HG03045 (cell line): ENCODE measurements at regions not wholly inside any gene's neighbourhood (a gene's known extent, or its start where the extent isn't known, plus 50 kb on each side); places are given as distances from the start of the nearest gene placed in this dataset.

Source experiments
- ATAC-seq: cut with Tn5 transposase; IDR thresholded peaks from one replicate; pipeline ENCODE4 v1.9.1; 2021; ENCODE audit warnings: mild to moderate bottlenecking, moderate library complexity; ENCODE audit not compliant: unreplicated experiment

- no peak for ATAC-seq
These were observed 116.1 kb upstream of the GALNT2 start for GRCh38 chr1:229950908-229951307.

DNA sequence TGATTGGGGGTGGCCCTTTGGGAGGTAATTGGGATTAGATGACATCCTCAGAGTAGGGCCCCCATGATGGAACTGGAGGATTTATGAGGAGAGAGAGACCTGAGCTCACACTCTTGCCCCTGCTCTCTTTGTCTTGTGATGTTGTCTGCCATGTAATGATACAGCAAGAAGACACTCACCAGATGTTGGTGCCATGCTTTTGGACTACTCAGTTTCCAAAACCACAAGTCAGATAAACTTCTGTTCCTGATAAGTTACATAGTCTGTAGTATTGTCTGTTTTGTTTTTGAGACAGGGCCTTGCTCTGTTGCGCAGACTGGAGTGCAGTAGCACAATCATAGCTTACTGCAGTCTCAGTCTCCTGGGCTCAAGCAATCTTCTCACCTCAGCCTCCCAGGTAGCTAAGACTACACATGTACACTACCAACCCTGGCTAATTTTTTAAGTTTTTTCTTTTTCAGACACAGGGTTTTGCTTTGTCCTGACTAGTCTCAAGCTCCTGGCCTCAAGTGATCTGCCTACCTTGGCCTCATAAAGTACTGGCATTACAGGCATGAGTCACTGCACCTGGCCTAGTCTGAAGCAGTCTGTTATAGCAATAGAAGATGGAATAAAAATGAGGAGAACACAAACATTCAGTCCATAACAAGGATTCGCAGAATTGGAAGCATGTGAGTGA, 115.0 kb upstream of the GALNT2 start:
- no peak for ATAC-seq

- no peak for ATAC-seq
These were observed 114.1 kb upstream of the GALNT2 start for GRCh38 chr1:229952670-229953520.

DNA sequence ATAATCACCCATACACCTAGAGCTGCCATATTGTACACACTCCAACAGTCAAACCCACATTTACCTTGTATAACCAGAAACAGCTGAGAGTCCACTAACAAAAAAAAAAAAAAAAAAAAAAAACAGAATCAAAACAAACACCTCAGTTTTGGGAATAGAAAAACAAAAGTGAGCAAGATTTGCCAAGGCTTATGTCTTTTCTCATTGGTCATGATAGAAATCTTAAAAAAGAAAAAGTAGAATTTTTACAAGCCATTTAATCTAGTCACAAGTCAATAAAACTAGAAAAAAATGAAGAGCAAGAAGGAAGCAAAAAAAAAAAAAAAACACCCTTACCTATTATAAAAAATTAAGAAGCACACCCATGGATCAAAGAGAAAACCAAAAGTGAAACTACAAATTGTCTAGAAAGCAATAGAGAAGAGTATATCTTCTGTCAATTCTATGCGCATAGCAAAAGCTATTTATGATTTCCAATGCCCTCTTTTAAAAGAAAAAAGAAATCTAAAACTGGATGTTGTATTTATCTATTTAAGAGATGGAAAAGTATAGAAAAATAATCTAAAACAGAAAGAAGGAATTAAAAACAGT, 113.2 kb upstream of the GALNT2 start:
- no peak for ATAC-seq

- no peak for ATAC-seq
These were observed 102.8 kb upstream of the GALNT2 start for GRCh38 chr1:229964281-229964680.

- no peak for ATAC-seq
These were observed 96.3 kb upstream of the GALNT2 start for GRCh38 chr1:229970714-229971113.

DNA sequence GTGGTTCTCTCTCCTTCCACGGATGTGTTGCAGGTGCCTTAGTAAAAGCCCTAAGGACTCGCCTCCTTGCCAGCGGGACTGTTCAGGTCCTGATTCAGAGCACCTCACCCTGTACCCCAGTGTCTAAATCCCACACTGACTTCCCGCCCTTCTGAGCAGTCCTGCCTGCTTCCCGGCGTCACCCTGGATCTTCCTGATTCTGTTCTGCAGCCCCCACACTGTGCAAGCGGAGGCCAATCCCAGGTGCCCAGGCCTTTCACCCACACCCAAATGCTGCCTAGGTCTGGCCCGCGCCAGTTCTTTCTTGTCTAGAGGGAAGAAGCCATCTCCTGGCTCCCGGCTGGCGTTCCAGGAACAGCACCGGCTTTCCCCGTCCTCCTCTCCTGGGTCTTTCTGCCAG, 95.9 kb upstream of the GALNT2 start:
- ATAC-seq = no peak

DNA sequence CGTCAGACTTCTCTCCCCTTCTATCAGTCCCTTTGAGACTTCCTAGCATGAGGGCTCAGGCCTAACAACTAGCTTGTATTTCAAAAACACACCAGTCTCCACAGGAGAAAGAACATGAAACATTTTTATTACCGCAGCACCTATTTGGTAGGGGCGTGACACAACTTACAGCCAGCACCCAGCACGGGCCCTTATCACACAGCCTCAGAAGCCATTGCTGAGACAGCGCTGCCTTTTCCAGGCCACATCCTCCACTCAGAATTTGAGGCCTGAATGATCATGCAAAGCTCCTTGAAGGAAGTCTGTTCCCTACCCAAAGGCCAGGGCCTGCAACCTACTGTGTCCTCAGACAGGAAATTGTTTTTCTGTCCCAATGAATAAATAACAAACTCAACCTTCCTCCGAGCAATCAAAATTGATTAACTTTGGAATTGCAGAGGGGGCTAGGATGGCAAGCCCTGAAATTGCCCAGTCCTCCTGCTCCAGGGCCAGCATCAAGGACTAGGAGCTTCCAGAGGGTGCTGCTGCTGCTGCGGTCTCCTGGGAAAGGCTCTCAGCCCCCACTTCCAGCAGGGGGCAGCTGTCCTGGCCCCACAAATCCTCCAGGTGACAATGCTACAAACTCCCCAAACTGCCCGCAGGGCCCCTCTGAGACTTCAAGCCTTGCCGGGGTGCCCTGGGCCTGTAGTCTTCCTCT, 94.3 kb upstream of the GALNT2 start:
- no peak for ATAC-seq

DNA sequence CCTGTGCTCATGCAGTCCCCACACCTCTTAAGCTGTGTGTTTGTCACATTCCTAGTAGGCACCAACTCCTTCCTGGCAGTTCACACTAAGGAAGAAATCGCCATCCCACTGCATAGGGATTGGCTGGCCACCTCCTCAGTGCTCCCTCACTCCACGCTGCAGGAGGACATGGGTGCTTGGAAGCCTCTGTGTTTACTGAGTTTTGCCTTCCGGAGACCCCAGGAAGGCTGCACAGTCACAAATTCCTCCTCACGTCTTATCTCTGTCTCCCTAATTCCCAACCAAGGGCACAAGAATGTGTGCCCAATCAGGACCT, 93.8 kb upstream of the GALNT2 start:
- ATAC-seq = no peak

DNA sequence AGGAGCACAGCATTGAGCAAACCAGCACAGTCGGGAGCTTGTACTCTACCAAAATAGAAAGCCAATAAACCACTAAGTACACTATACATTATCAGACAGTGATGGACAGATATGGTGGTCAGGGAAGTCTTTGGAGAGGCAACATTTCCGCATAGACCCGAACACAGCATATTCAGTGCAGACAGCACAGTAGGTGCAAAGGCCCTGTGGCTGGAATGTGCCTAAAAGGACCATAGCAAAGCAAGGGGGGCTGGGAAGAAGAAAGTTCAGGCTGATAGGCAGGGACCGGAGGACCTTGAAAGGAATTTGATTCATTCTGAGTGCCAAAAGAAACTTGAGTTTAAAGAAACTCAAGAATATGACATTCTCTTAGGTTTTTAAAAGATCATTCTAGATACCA, 92.0 kb upstream of the GALNT2 start:
- no peak for ATAC-seq

GRCh38 chr1:229980009-229980408, 87.0 kb upstream of the GALNT2 start:
- no peak for ATAC-seq

- no peak for ATAC-seq
These were observed 85.3 kb upstream of the GALNT2 start for GRCh38 chr1:229981736-229982135.

GRCh38 chr1:229984310-229984991, 82.6 kb upstream of the GALNT2 start:
- no peak for ATAC-seq

DNA sequence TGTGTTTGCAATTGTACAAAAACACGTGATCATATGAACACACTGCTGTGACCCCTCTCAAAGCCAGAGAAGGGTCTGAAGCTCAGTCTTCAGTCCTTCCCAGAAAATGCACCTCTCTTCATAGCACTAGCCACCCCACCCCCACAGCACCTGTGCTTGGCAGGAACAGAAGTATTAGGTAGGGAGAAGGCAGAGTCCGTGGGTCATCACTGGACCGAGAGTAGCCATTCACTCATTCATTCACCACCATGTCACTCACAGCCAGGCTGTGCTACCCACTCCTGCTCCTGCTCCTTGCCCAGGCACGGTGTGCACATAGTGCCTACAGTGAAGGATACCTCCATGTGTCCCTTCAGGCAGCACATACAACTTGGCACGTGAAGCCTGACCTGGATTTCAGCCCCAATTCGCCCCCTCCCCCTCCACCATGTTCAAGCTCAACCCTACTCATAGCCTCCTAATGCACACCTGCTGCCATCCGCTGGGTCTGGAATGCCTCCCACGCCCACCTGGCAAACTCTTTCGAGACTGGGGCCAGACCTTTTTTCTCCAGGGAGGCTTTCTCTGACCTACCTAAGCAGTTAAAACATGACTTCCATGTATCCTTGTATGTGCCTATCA, 81.9 kb upstream of the GALNT2 start:
- ATAC-seq = no peak

GRCh38 chr1:229985613-229986010, 81.4 kb upstream of the GALNT2 start:
- no peak for ATAC-seq

GRCh38 chr1:229986737-229987337, 80.2 kb upstream of the GALNT2 start:
- no peak for ATAC-seq

DNA sequence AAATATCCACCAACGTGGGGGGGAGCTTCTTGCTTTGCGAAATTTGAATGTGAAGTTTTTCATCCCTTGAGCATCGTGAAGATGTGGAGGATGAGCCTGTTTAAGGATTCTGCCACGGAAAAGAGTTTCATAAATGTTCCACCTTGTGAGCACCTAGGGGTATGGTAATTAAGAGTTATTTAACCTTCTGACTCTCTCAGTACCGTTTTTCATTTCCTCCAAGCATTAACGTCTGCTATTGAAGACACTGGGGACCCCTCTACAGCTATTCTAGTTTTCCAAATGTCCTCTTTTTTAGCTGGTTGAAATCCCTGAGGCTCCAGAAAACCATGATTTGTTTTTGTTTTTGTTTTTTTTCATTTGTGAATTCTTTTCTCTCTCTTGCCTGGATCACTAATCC, 79.1 kb upstream of the GALNT2 start:
- ATAC-seq = no peak

GRCh38 chr1:229988534-229988933, 78.5 kb upstream of the GALNT2 start:
- ATAC-seq = no peak

DNA sequence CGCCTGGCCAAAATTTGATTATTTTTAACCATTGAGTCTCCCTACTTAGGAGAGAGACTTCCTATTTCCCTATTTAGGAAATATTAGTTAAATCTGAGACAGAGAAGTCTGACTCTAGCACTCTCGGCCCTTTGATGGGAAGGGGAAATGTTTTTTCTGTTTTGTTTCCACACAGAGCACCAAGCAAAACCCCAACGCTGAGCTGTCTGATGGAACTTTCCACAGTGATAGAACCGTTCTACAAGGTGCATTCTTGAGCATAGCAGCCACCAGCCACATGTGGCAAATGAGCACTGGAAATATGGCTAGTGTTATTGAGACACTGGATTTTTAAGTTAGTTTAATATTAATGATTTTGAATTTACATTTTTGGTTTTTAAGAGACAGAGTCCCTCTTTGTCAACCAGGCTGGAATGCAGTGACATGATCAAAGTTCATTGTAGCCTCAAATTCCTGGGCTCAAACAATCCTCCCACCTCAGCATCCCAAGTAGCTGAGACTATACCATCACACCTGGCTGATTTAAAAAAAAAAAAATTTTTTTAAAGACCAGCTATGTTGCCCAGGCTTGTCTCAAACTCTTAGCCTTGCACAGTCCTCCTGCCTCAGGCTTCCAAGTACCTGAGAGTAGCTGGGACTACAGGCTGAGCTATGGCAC, 77.3 kb upstream of the GALNT2 start:
- no peak for ATAC-seq

DNA sequence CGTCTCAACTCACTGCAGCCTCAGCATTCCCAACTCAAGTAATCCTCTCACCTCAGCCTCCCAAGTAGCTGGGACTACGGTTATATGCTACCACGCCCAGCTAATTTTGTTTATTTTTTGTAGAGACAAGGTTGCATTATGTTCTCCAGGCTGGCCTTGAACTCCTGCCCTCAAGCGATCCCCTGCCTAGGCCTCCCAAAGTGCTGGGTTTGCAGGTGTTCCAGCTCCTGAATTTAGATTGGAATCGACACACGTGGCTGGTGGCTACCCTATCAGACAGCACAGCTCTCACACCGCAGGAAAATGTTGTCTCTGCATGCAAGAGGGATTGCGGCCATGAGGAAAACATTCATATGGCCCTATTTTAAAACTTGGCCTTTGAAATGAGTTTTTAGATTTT, 76.7 kb upstream of the GALNT2 start:
- no peak for ATAC-seq
